Activated CD4-positive, alpha-beta memory T cell treated with anti-CD3 and anti-CD28 coated beads, Interleukin-2, amount 10 ng/mL, durations not matched to agents 7 days and 5 days (primary cell): ENCODE measurements at regions not wholly inside any gene's neighbourhood (a gene's known extent, or its start where the extent isn't known, plus 50 kb on each side); places are given as distances from the start of the nearest gene placed in this dataset.

ENCODE experiments used
- CTCF ChIA-PET: fragments of 350-600 bp; sonication (Branson Sonifier 250); formaldehyde crosslinking; loops from one replicate; lab custom pipeline; 2021; ENCODE audit warnings: antibody characterized with exemption, inconsistent platforms; lab: Charles Lee
- POLR2A ChIA-PET: fragments of 350-600 bp; sonication (Branson Sonifier 250); formaldehyde crosslinking; loops from one replicate; lab custom pipeline; 2021; ENCODE audit warnings: antibody characterized with exemption; lab: Charles Lee
- DNase-seq: peaks from one replicate; pipeline ENCODE4 v3.0.0-alpha.2; 2020
- H3K27ac Mint-ChIP-seq: one replicate; pipeline ENCODE4 v1.8.0; 2021; ENCODE audit warnings: mild to moderate bottlenecking, mixed read lengths
- H3K27me3 Mint-ChIP-seq: one replicate; pipeline ENCODE4 v1.8.0; 2021; ENCODE audit warnings: mixed read lengths
- H3K36me3 Mint-ChIP-seq: one replicate; pipeline ENCODE4 v1.8.0; 2021; ENCODE audit warnings: low read depth, mixed read lengths
- H3K4me1 Mint-ChIP-seq: one replicate; pipeline ENCODE4 v1.8.0; 2021; ENCODE audit warnings: mixed read lengths
- H3K4me3 Mint-ChIP-seq: one replicate; pipeline ENCODE4 v1.8.0; 2021; ENCODE audit warnings: mild to moderate bottlenecking, mixed read lengths
- H3K9me3 Mint-ChIP-seq: one replicate; pipeline ENCODE4 v1.8.0; 2021; ENCODE audit warnings: mixed read lengths

DNA sequence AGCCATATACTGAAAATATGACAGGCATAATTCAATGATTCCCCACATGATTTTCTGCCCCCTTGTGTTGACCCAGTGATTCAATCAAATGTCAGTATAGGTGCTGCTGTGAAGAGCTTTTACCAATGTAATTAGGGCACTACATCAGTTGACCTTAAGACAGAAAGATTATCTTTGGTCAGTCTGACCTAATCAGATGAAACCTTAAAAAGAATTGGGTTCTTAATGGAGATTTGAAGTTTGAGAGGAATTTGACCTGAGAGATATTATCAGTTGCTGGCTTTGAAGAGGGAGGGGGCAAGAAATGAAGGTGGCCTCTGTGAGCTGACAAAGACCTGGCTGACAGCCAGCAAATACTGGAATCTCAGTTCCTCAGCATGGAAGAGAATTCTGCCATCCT lies 358.7 kb upstream of the CA10 start:
- CTCF ChIA-PET: no interaction called here
- no peak for DNase-seq
- POLR2A ChIA-PET: no interaction called here
- H3K27ac Mint-ChIP-seq: no peak overlapping the region
- peaks cover 2% of the 10 kb centered on the region for H3K9me3 Mint-ChIP-seq
- H3K4me1 Mint-ChIP-seq: no peaks in the 10 kb centered on the region
- H3K36me3 Mint-ChIP-seq: no peaks in the 10 kb centered on the region
- H3K4me3 Mint-ChIP-seq: no peak overlapping the region
- H3K27me3 Mint-ChIP-seq: no peaks in the 10 kb centered on the region

DNA sequence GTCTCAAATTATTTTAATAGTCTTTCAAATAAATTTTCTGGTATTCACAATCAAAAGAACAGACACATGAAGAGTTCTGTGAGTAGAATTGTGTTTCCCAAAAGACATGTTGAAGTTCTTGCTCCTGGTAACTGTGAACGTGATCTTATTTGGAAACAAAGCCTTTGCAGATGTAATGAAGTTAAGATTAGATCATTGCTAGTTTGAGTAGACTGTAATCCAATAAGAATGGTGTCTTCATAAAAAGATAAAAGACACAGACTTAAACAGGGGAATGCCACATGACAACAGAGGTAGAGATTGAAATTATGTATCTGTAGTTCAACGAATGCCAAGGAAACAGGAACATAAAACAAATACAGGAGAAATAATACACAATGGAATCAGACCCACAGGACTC lies 357.4 kb upstream of the CA10 start:
- POLR2A ChIA-PET: no interaction called here
- H3K27ac Mint-ChIP-seq: no peak overlapping the region
- no peaks in the 10 kb centered on the region for H3K36me3 Mint-ChIP-seq
- CTCF ChIA-PET: no interaction called here
- H3K4me1 Mint-ChIP-seq: no peaks in the 10 kb centered on the region
- H3K27me3 Mint-ChIP-seq: no peaks in the 10 kb centered on the region
- no peak for DNase-seq
- no peak overlapping the region for H3K4me3 Mint-ChIP-seq
- H3K9me3 Mint-ChIP-seq: peaks cover 2% of the 10 kb centered on the region

DNA sequence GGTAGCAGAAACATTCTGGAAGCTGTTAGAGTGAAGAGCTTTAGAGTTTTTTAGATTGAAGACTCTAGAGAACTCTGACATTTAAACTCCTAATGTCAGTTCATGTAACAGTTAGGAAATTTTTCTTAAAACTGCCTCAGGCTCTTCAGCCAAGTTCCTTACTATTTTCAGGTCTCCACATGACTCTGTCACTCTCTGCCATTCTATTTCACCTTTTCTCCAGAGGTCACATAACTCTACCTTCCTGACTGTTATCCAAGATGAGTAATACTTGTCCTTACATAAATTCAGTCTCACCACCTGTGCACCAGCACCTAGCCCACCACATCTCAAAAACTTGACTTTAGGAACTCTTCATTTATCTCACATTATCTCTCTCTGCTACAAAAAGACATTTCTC lies 347.1 kb upstream of the CA10 start:
- Mint-ChIP-seq H3K27me3 (no peaks in the 10 kb centered on the region), H3K27ac (no peak overlapping the region), H3K9me3 (peaks cover 12% of the 10 kb centered on the region), H3K36me3 (no peaks in the 10 kb centered on the region), H3K4me1 (no peaks in the 10 kb centered on the region), H3K4me3 (no peak overlapping the region)
- no peak for DNase-seq
- CTCF ChIA-PET: no interaction called here
- POLR2A ChIA-PET: no interaction called here

DNA sequence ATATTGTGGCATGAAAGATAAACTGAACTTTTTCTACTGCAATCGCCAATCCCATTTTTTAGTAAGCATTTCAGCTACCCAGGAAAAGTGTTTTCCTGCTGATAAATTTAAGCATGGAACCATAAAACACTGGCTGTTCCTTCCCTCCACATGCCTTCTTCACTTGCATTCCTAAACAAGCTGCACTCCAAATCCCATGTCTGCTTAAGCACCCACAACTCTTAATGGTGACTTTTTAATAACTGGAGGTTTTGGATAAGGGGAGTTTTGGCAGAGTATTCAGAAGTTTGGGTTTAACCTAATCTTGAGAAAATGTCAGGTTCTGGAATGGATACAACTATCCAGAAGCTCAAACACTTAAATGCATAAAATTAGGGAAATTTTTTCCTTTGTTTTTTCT lies 345.6 kb upstream of the CA10 start:
- ChIA-PET CTCF (no interaction called here), POLR2A (no interaction called here)
- Mint-ChIP-seq H3K9me3 (peaks cover 12% of the 10 kb centered on the region), H3K4me1 (no peaks in the 10 kb centered on the region), H3K4me3 (no peak overlapping the region), H3K36me3 (no peaks in the 10 kb centered on the region), H3K27ac (no peak overlapping the region), H3K27me3 (no peaks in the 10 kb centered on the region)
- DNase-seq: no peak

DNA sequence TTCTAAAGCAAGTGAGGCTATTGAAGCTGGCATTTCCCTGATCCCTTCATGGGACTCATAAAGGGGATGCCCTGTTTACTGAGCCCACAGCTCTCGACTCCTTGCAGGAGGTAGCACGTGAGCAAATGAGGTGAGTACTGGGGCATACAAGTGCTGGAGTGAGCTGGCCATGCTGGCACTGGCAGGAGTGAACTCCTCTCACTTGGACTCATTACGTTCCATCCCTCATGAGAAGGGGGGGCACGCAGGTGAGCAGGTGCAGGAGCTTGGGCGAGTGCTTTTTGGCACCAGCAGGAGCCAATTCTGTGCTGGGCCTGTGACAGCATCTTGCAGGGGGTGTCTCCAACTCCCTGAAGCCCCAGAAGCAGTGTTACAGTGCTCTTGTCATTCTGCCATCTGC lies 337.1 kb upstream of the CA10 start:
- H3K36me3 Mint-ChIP-seq: no peaks in the 10 kb centered on the region
- no peak for DNase-seq
- ChIA-PET POLR2A (no interaction called here), CTCF (no interaction called here)
- no peak overlapping the region for H3K27ac Mint-ChIP-seq
- no peaks in the 10 kb centered on the region for H3K4me1 Mint-ChIP-seq
- H3K9me3 Mint-ChIP-seq: peaks cover 3% of the 10 kb centered on the region
- no peaks in the 10 kb centered on the region for H3K27me3 Mint-ChIP-seq
- no peak overlapping the region for H3K4me3 Mint-ChIP-seq

DNA sequence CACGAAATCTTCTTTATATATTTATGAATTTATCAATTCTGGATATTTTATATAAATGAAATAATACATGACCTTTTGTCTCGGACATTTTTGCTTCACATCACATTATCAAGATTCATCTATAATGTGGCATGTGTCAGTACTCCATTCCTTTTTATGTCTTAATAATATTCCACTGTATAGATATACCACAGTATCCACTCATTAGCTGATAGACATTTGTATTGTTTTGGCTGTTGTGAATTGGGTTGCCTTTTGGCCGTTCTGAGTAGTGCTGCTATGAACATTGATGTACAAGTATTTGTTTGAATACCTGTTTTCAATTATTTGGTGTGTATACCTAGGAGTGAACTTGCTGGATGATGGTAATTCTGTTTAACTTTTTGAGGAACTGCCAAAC lies 323.8 kb upstream of the CA10 start:
- H3K9me3 Mint-ChIP-seq: no peaks in the 10 kb centered on the region
- H3K27ac Mint-ChIP-seq: no peak overlapping the region
- H3K4me1 Mint-ChIP-seq: no peaks in the 10 kb centered on the region
- no peaks in the 10 kb centered on the region for H3K36me3 Mint-ChIP-seq
- ChIA-PET POLR2A (no interaction called here), CTCF (no interaction called here)
- H3K27me3 Mint-ChIP-seq: no peaks in the 10 kb centered on the region
- DNase-seq: no peak
- no peak overlapping the region for H3K4me3 Mint-ChIP-seq

DNA sequence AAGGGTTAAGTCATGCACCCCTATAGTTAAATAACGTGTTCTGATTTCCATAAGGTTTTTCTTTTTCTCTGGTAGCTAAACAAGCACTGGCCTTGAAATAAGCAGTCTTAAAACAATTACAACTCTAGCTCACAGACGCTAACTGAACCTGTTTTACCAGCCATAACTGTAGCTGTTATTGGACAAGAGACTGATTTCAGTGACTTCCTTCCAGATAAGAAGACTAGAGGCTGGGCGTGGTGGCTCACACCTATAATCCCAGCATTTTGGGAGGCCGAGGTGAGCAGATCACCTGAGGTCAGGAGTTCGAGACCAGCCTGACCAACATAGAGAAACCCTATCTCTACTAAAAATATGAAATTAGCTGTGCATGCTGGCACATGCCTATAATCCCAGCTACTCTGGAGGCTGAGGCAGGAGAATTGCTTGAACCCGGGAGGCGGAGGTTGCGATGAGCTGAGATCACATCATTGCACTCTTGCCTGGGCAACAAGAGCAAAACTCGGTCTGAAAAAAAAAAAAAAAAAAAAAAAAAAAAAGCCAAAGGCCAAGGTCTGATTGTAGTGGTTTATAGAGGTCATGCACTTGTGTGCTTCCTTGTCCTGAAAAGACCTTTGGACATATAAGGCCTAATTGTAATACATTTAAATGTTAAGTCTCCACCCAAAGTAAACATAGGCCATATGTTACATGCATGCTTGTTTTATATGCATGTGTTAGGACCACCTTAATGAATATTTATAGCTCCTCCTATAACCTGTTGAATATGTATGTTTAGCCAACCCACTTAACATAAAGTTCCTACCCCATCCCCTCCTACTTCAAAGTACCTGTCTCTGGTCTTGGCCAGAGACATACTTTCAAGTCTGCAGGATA lies 319.5 kb upstream of the CA10 start:
- Mint-ChIP-seq H3K36me3 (no peaks in the 10 kb centered on the region), H3K27ac (no peak overlapping the region), H3K9me3 (no peaks in the 10 kb centered on the region), H3K4me1 (no peaks in the 10 kb centered on the region), H3K27me3 (no peaks in the 10 kb centered on the region), H3K4me3 (no peak overlapping the region)
- ChIA-PET CTCF (no interaction called here), POLR2A (no interaction called here)
- no peak for DNase-seq

DNA sequence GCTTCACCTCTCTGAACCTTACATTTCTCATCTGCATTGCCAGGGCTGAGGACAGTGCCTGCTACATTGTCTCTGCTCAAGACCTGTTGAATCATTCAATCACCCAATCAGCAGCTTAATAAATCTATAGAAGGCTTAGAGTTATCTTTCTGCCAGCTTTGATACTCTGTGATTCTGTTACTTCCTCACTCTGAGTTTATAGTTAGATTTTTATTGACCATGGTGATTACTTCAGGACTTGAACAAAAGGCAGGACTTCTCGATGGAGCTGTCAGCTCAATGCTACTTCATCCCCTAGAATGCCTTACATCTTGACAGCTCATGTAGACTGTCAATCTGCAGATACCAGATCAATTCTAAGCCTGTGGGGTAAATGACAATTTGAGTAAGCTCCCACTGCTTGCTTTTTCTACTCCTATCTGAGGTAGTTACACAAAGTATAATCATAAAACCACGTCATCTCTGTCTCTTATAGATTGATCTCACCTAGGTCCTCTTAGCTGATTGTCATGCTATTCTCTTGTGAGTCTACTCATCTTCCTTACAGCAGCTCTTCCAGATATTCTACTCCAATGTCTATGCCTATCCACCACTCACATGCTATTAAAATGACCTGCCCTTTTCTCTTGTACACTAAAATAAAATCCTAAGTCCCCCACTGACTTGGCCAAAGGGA lies 318.3 kb upstream of the CA10 start:
- no peaks in the 10 kb centered on the region for H3K4me1 Mint-ChIP-seq
- no peak overlapping the region for H3K4me3 Mint-ChIP-seq
- no peaks in the 10 kb centered on the region for H3K27me3 Mint-ChIP-seq
- ChIA-PET POLR2A (no interaction called here), CTCF (interaction anchor here (0.5 kb wide), 1 partner anchor 518 kb away, joined by 3 read pairs; no protein-coding TSS in a partner anchor)
- H3K27ac Mint-ChIP-seq: no peak overlapping the region
- no peaks in the 10 kb centered on the region for H3K9me3 Mint-ChIP-seq
- no peak for DNase-seq
- no peaks in the 10 kb centered on the region for H3K36me3 Mint-ChIP-seq

DNA sequence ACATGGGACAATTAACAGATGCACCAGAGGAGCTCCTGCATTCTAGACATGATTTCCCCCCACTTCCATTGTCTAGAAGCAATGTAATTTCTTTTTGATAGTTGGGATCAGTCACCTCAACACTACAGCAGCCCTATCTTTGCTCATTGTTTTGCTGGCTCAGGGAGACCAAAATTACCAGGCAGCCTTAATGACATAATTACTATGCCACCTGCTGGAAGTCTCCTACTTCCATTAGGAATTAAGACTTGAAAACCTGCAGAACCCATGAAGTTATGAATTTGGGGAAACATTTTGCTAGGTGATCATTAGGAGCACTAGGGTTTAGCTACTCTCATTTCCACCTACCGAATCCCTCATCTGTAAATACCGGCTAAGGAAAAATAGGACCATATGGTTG lies 312.0 kb upstream of the CA10 start:
- Mint-ChIP-seq H3K36me3 (no peaks in the 10 kb centered on the region), H3K4me3 (no peak overlapping the region), H3K27me3 (no peaks in the 10 kb centered on the region), H3K9me3 (peaks cover 4% of the 10 kb centered on the region), H3K27ac (no peak overlapping the region), H3K4me1 (no peaks in the 10 kb centered on the region)
- POLR2A ChIA-PET: no interaction called here
- CTCF ChIA-PET: no interaction called here
- DNase-seq: no peak

DNA sequence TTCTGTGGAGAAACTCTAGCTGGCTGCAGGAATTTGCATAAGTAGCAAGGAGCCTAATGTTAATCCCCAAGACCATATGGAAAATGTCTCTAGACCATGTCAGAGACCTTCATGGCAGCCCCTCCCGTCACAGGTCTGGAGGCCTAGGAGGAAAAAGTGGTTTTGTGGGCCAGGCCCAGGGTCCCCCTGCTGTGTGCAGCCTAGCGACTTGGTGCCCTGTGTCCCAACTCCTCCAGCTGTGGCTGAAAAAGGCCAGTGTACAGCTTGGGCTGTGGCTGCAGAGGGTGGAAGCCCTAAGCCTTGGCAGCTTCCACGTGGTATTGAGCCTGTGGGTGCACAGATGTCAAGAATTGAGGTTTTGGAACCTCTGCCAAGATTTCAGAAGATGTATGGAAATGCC lies 306.9 kb upstream of the CA10 start:
- CTCF ChIA-PET: no interaction called here
- H3K27ac Mint-ChIP-seq: no peak overlapping the region
- H3K9me3 Mint-ChIP-seq: peaks cover 4% of the 10 kb centered on the region
- H3K4me1 Mint-ChIP-seq: no peaks in the 10 kb centered on the region
- no peaks in the 10 kb centered on the region for H3K27me3 Mint-ChIP-seq
- POLR2A ChIA-PET: no interaction called here
- no peaks in the 10 kb centered on the region for H3K36me3 Mint-ChIP-seq
- no peak for DNase-seq
- no peak overlapping the region for H3K4me3 Mint-ChIP-seq

DNA sequence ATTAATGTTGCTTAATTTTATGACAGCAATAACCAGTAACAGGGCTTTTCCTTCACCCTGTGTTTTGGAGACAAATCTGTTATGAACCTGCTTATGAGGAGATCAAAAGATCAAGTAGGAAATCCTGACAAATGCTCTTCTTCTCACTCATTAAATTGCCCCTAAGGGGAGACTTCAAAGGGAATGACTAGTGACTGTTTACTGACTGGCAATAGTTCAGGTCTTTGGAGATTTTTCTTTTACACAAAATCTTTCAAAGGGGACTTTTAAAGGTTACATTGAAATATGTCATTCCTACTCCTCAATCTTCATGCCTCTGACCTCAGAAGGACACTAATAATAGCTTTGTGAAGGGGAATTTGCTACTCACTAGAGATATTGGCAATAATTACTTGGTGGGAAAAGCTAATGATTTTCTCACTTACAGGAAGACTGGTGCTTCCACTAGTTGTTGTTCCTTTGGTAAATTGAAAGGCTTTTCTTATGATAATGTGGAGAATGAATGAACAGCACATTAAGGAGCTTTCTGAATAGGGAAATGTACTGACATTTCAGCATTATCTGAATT lies 292.9 kb upstream of the CA10 start:
- no peak overlapping the region for H3K4me3 Mint-ChIP-seq
- H3K27me3 Mint-ChIP-seq: no peaks in the 10 kb centered on the region
- H3K9me3 Mint-ChIP-seq: peaks cover 4% of the 10 kb centered on the region
- H3K4me1 Mint-ChIP-seq: no peaks in the 10 kb centered on the region
- H3K36me3 Mint-ChIP-seq: no peaks in the 10 kb centered on the region
- POLR2A ChIA-PET: no interaction called here
- no peak overlapping the region for H3K27ac Mint-ChIP-seq
- CTCF ChIA-PET: no interaction called here
- DNase-seq: no peak

DNA sequence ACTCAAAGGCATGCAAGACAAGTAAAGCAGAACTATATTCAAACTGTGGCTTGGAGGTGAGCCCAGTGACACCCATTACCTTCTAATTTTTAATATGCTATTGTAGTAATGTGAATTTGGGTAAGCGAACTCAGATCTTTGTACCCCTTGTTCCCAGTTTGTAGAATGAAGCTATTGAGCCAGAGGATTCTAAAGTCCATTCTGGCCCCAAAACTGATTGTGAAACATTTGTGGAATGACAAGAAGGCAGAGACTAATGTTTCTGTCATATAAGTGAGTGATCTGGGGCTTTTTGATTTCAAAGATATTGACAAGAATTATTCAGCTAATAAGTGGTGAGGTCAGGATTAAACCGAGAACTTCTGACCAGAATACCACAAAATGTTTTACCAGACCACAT lies 283.8 kb upstream of the CA10 start:
- ChIA-PET POLR2A (no interaction called here), CTCF (no interaction called here)
- no peak for DNase-seq
- Mint-ChIP-seq H3K9me3 (peaks cover 8% of the 10 kb centered on the region), H3K27me3 (no peaks in the 10 kb centered on the region), H3K4me1 (no peaks in the 10 kb centered on the region), H3K36me3 (no peaks in the 10 kb centered on the region), H3K27ac (no peak overlapping the region), H3K4me3 (no peak overlapping the region)

DNA sequence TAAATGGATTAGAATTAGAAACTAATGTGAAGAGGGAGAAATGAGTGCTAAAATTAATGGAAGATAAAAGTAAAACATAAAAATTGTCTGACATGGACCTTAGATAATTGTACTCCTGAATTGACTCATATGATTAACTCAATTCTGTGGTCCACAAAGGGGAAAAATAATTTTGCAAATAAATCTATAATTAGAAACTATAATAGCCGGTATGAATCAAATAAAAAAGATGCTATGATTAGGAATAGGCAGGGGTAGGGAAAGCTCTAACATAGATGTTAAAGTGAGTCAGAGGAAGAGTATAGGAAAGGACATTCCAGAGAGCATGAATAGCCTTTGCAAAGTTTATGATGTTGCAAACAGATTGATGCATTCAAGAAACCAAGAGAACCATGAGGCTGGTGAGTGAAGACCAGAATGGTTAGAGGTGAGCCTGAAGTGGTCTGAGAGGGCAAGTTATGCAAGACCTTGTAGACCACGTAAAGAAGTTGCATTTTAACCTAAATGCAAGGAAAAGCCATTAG lies 262.1 kb upstream of the CA10 start:
- H3K4me3 Mint-ChIP-seq: no peak overlapping the region
- H3K27ac Mint-ChIP-seq: no peak overlapping the region
- H3K4me1 Mint-ChIP-seq: no peaks in the 10 kb centered on the region
- ChIA-PET CTCF (no interaction called here), POLR2A (no interaction called here)
- H3K9me3 Mint-ChIP-seq: peaks cover 9% of the 10 kb centered on the region
- H3K36me3 Mint-ChIP-seq: no peaks in the 10 kb centered on the region
- H3K27me3 Mint-ChIP-seq: no peaks in the 10 kb centered on the region
- DNase-seq: no peak
